ENCODE measurements at regions not wholly inside any gene's neighbourhood (a gene's known extent, or its start where the extent isn't known, plus 50 kb on each side); places are given as distances from the start of the nearest gene placed in this dataset.

GRCh38 chr3:13200946-13201345, 127.7 kb upstream of the IQSEC1 start:
- Histone ChIP-seq H3K79me2 (replicated peaks; ENCODE audit: insufficient read depth) (no peaks in the 10 kb centered on the region), H3K9me2 (ENCODE audit: insufficient read depth) (no peaks in the 10 kb centered on the region), H2AFZ (no peak overlapping the region), H3F3A (replicated peaks; ENCODE audit: low read depth) (no peaks in the 10 kb centered on the region), H3K4me3 (no peak overlapping the region), H4K20me1 (replicated peaks; ENCODE audit: insufficient read depth) (no peaks in the 10 kb centered on the region), H3K4me2 (no peak overlapping the region), H3K27ac (ENCODE audit: low read depth) (no peak overlapping the region), H3K4me1 (ENCODE audit: insufficient read depth) (0 out of 2 replicates have a peak, but pooled peaks cover 2% of the 10 kb centered on the region), H3K36me3 (ENCODE audit: insufficient read depth) (no peaks in the 10 kb centered on the region), H3K27me3 (ENCODE audit: insufficient read depth) (no peaks in the 10 kb centered on the region)
- TF ChIP-seq ETS1 (IDR thresholded peaks at IDR 0.05) (no peak), CTCF (conservative IDR thresholded peaks at IDR 0.05; ENCODE audit: low read depth in 2 of 2) (peak; percentile 37 to 78)
- peak; percentile 70 for DNase-seq (ENCODE audit: low spot score)
- Mint-ChIP-seq H3K4me1 (peaks cover 19% of the 10 kb centered on the region), H3K36me3 (ENCODE audit: low read depth) (no peaks in the 10 kb centered on the region), H3K9me3 (no peaks in the 10 kb centered on the region; the same call in 2 of the 3 replicates), H3K4me3 (no peak overlapping the region), H3K27me3 (ENCODE audit: insufficient read depth, low read depth, poor library complexity) (peaks cover 4% of the 10 kb centered on the region), H3K27ac (no peak overlapping the region)
- ATAC-seq, result peak; percentile 52

- Histone ChIP-seq H3K9me2 (ENCODE audit: insufficient read depth) (no peaks in the 10 kb centered on the region), H3K4me1 (ENCODE audit: insufficient read depth) (0 out of 2 replicates have a peak, but pooled peaks cover 2% of the 10 kb centered on the region), H3K4me3 (no peak overlapping the region), H3F3A (replicated peaks; ENCODE audit: low read depth) (no peaks in the 10 kb centered on the region), H3K27me3 (ENCODE audit: insufficient read depth) (no peaks in the 10 kb centered on the region), H3K36me3 (ENCODE audit: insufficient read depth) (no peaks in the 10 kb centered on the region), H3K27ac (ENCODE audit: low read depth) (no peak overlapping the region), H3K4me2 (no peak overlapping the region), H3K79me2 (replicated peaks; ENCODE audit: insufficient read depth) (no peaks in the 10 kb centered on the region), H4K20me1 (replicated peaks; ENCODE audit: insufficient read depth) (no peaks in the 10 kb centered on the region), H2AFZ (no peak overlapping the region)
- Mint-ChIP-seq H3K4me1 (peaks cover 19% of the 10 kb centered on the region), H3K9me3 (no peaks in the 10 kb centered on the region; the same call in 2 of the 3 replicates), H3K27me3 (ENCODE audit: insufficient read depth, low read depth, poor library complexity) (peaks cover 4% of the 10 kb centered on the region), H3K36me3 (ENCODE audit: low read depth) (no peaks in the 10 kb centered on the region), H3K27ac (peak overlapping the region; percentile 19; the same call in 1 of the 2 replicates), H3K4me3 (no peak overlapping the region)
- ATAC-seq (no peak; the same call in 1 of the 3 replicates), DNase-seq (ENCODE audit: low spot score) (no peak)
- TF ChIP-seq ZNF462 (CRISPR knock-in tag; IDR thresholded peaks at IDR 0.05), result no peak
- no peak for TF ChIP-seq REST (IDR thresholded peaks at IDR 0.05; ENCODE audit: unreplicated experiment)
- TF ChIP-seq ZNF114 (CRISPR knock-in tag; IDR thresholded peaks at IDR 0.05), result no peak
- TF ChIP-seq CREB1 (CRISPR knock-in tag; IDR thresholded peaks at IDR 0.05; ENCODE audit: low read depth), result no peak
- TF ChIP-seq EZH2 (IDR thresholded peaks at IDR 0.05; ENCODE audit: low read depth, unreplicated experiment), result no peak
- TF ChIP-seq ETS1 (IDR thresholded peaks at IDR 0.05), result no peak
Measured at GRCh38 chr3:13200465-13200864, 127.2 kb upstream of the IQSEC1 start.
